ENCODE measurements at regions not wholly inside any gene's neighbourhood (a gene's known extent, or its start where the extent isn't known, plus 50 kb on each side); places are given as distances from the start of the nearest gene placed in this dataset. TPM values are rescaled to one million over a fixed set of nuclear protein-coding genes. Genes with fewer than 3 reads are reported as not detected.

Small RNA genes in the stretch of these regions (small RNA-seq; reads per million reads assigned to genes)
- gene MIR3648-1 (not detected), gene MIR3687-1 (not detected), gene MIR6724-1 (not detected), gene MIR6724-2 (not detected), gene RF01518 (not detected), gene RNA5-8SN2 (not detected)
